ENCODE measurements at regions not wholly inside any gene's neighbourhood (a gene's known extent, or its start where the extent isn't known, plus 50 kb on each side); places are given as distances from the start of the nearest gene placed in this dataset.

- TF ChIP-seq CTCF (IDR thresholded peaks at IDR 0.05 in 4 of 5, conservative IDR thresholded peaks at IDR 0.05 in 1 of 5) (no peak), POLR2A (IDR thresholded peaks at IDR 0.05) (no peak)
Measured at GRCh38 chr13:31521435-31521834, 217.9 kb upstream of the RXFP2 start.
